Left colon (tissue), 2 donors: ENCODE measurements at regions not wholly inside any gene's neighbourhood (a gene's known extent, or its start where the extent isn't known, plus 50 kb on each side); places are given as distances from the start of the nearest gene placed in this dataset.
"Not testable (repeated sequence)": the region's sequence is repeated elsewhere in the genome, so short reads cannot be mapped to it uniquely, and the experiment has no call there.

Experiments used
- ATAC-seq: fragments of 200-7000 bp; cut with Tn5 transposase; one replicate; pipeline ENCODE4 v1.9.1; 2020; ENCODE audit warnings: mild to moderate bottlenecking, moderate library complexity
- DNase-seq, 2 donors: peaks; one replicate each; pipeline ENCODE4 v3.0.0-alpha.2; 2020
- intact Hi-C, 2 donors: fragments of 100-400 bp; cut with DNase I in 1 of 2; cut with micrococcal nuclease in 1 of 2; formaldehyde crosslinking; loops; one replicate each; pipeline versions ENCODE4 v1.11.2 to v1.14.0; 2022; cut with DNase I, micrococcal nuclease
- donor health status: DM: no; HTN: no; CAD: no.
- donor health status: DM: yes; HTN: yes; CAD: no.

DNA sequence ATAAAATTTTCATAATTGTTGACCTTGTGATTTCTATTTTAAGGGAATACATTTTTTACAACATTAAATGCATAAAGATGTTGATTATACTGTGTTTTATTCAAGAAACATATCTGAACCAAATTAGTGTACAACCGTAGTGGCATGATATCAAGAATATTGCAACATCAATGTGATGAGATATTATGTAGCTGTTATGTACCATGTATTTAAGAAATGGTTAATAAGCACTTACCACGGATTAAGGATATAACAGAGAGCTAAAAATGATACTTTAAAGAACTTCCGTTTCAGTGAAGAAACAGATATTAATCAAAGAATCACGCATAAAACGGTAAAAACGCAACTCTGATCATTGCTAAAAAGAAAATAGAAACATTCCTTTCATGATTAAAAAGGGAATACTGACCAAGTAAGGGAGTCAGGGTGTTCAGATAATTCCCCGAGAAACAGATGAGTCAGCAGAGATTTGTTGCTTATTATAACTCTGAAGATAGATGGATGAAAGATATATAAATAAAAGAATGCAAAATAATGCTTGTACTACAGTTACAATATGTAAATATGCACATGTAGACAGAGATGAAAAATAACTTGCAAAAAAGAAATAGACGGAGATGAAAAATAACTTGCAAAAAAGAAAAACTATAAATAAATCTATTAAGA is 281.9 kb upstream of the MAF start:
- intact Hi-C loops: no loop called here
- ATAC-seq (no peak), DNase-seq (no peak)

DNA sequence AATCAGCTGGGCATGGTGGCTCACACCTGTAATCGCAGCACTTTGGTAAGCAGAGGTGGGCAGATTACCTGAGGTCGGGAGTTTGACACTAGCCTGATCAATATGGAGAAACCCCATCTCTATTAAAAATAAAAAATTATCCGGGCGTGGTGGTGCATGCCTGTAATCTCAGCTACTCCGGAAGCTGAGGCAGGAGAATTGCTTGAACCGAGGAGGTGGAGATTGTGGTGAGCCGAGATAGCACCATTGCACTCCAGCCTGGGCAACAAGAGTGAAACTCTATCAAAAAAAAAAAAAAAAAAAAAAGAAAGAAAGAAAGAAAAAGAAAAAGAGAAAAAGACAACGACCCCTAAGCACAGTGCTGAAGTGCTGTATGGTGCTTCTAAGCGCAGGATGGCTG is 280.6 kb upstream of the MAF start:
- ATAC-seq, DNase-seq, intact Hi-C loops: not testable (repeated sequence)

DNA sequence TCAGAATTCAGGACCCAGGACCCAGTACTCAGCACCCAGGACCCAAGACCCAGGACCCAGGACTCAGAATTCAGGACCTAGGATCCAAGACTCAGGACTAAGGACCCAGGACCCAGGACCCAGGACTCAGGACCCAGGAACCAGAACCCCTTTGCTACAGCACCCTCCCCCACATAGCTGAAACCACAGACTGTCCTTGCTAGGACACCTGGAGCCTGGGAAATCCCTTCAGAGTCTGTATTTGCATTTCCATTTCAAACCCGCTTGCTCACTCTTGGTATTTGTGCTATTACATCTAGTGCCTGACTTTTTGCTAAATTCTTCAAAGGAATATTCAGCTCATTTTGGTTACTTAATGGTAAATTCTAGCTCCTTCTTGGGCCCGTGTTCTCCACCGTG is 275.8 kb upstream of the MAF start:
- intact Hi-C loops: no loop called here
- ATAC-seq (no peak), DNase-seq (no peak)

DNA sequence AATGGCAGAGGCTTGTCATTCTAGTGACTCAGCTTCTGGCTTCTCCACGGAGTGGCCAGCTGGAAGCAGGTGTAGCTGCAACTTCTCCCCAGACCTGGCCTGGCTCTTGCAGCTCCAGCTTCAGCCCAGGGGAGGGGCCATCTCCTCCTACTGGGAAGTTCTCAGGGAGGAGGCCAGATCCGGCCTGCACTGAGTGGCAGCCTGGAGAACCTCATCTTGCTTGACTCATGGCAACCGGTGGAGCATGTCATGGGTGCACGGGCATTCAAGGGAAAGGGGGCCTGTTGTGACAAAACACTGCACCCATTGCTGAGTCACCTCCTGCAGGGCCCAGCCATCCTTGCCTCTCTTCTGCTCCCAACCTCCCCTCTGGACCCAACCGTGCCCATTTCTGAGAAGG is 273.9 kb upstream of the MAF start:
- DNase-seq (no peak), ATAC-seq (no peak)
- intact Hi-C loops: no loop called here

DNA sequence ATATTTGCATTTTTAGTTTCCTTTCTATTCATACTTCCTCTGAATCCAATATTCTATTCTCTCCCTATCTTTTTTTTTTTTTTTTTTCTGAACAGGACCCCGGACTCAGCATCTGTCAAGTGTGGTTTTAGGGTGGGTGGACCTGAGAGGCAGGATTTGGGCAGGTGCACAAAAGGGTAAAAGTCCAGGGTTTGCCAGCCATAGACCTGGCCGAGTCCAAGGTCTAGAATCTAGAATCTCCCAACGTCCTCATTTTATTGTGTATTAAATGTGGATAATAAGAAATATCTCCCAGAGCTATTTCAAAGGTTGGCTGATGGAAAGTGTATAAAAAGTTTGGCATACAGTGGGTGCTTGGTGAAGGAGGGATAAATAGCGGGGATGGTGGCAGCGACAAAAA is 273.3 kb upstream of the MAF start:
- ATAC-seq: no peak
- no peak for DNase-seq

DNA sequence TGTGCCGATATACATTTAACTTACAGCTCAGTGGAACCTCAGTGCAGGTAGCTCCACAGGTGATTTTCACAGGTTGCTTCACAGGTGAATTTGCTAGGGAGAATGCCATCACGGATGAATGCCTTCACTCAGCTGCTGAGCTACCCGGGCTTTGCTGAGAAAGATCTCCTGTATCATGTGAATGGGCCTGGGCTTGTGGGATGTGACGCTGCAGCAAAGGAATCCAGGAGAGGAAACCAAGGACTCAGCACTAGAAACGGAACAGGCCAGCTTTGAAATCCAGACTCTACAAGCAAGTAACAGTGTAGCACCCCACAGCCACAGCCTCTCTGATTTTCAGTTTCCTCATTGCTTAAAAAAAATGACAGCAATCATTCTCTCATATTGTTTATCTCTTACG is 271.4 kb upstream of the MAF start:
- intact Hi-C loops: no loop called here
- DNase-seq: no peak
- no peak for ATAC-seq

More for the DNA sequence above, 273.3 kb upstream of the MAF start:
- intact Hi-C loops: no loop called here

DNA sequence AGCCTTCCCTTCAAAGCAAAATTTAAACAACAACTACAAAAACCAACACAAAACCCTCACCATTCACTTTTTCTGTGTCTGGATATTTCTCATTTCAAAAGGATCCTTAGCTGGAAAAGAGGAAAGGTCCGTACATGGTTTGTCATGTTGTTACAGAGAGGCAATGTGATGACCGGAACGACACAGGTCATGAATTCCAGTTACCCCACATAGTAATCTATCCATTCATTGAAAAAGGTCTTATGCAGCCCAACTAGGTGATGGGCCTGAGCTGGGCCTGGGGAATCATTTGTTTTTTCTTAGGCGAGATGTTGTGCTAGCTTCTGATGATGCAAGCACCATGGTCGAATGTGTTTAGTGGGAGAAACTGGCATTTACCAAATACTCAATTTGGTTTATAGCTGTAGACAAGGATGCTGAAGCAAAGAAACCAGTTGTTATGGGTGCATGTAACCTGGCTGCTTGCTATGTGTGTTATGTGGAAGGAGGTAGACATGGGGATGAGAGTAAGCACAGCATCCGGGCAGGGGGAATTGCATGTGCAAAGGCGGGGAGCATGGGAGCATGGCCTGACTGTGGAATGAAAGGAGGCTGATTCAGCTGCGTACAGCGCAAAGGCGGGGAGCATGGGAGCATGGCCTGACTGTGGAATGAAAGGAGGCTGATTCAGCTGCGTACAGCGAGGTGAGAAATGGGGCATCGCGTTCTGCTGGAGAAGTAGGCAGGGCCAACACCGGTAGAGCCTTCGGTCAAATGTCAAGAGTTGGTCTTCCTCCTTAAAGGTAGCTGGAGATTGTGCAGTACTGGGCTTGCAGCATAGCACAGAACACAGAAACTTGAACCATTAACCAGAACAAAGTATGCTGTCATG is 269.7 kb upstream of the MAF start:
- intact Hi-C loops: no loop called here
- ATAC-seq: no peak
- no peak for DNase-seq

DNA sequence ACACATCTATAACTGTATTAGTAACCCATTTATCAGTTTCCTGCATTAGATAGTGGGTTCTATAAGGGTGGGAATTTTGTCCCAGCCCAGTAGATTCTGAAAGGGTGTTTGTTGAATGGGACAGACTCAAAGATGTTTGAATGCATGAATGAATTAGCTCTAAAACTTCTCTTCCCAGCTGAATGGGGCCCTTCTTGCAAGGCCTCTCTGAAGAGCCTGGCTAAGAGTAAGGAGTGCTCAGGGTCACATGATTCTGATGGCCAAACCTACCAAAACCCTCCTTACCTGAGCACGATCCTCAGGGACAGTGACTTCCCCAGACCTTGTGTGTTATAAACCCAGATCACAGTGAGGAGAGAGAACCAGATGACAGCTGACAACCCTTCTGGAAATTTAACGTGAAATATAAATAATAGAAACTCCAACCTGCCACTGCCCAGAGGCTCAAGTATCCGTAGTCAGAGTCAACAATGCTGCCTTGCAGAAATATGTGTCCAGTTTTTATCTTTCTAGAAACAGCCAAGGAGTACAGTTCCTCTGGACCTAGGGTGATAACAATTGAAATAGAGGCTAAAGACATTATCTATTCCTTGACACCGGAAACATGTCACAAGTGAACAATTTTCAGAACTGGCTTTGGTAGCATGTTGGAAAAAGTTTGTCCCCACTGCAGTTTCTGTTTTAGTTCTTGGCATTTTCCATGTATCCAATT is 268.9 kb upstream of the MAF start:
- ATAC-seq (no peak), DNase-seq (no peak)
- intact Hi-C loops: no loop called here

DNA sequence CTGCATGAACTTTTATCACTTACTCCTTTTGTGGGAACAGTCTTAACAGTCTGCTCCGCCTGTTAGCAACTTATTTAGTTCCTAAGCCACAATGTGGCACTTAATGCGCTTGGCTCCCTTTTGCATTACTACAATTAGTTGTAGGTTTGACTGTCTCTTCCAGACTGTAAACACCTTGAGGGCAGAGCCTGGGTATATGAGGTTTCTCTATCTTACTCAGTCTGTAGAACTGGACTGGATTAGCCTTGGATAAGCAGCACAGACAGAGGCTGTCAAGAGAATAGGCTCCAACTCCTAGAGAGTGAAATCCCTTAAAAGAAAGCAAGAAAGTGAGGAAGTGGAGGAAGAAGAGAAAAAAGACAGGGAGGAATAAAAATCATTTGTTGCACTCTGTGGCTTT is 268.3 kb upstream of the MAF start:
- ATAC-seq (no peak), DNase-seq (no peak)
- intact Hi-C loops: no loop called here

DNA sequence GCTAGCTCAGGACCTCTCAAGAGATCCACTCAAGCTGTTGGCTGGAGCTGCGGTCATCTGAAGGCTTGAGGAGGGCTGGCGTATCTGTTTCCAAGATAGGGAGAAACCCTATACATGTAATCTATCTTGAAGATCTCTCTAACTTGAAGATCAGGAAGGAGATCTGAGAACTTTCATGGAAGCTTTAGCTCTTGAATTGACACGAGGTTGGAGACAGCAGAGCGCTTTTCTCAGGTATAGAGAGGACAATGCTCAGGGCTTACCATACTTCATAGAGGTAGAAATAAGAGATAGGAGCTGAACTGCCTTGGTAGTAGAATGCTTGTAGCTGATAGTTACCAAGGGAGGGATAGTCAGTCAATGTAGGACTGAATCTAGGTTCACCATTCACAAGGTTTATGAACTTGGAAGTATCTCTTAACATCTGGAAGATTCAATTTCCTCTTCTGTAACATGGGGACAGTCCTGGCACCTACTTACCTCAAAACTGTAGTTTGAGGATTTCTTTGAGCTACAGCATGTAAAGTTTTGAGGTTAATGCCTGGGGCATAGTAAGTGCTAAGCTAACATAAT is 267.0 kb upstream of the MAF start:
- no peak for ATAC-seq
- intact Hi-C loops: no loop called here
- no peak for DNase-seq

DNA sequence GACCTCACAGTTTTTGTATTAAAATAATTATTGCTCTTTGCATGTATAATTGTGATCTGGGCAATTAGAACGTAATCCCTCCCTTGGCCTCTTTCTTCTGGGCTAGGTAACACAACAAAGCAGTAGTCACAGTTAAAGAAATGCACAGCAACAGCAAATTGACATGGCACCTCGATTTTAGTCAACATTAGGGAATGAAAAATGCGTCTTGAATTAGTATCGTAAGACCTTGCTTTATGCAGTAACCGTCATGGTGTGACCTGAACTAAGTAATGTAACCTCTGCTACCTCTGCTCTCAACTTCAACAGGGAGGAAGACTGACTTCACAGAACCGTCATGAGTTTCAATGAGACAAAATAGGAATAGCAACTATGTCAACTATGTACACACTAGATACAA is 265.4 kb upstream of the MAF start:
- DNase-seq: no peak
- no peak for ATAC-seq
- intact Hi-C loops: no loop called here

DNA sequence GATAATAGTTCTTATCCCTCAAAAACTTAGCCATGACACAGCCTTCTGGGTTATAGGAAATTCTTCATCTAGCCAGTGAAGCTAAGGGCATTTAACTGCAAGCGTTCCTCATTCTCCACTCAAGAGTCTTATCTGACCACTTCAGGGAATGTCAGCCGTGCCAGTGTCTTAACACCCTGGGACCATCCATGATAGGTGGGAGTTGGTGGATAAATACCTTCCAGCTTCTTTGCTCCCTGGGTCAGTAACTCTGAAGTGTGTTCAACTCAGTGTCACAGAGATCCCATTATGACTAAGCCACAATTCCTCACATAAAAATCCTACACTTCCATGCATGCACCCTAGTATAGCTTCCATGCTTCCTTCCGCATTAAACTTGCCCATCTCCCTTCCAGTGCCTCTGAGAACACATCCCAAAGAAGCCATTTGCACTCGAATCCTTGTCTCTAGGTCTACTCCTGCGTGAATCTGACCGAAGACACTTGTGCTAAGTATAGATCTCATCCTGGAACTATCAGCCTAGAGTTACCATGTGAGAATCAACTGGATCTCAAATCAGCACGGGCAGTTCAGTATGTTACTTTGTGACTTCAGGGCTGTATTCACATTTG is 264.3 kb upstream of the MAF start:
- intact Hi-C loops: no loop called here
- no peak for DNase-seq
- no peak for ATAC-seq

DNA sequence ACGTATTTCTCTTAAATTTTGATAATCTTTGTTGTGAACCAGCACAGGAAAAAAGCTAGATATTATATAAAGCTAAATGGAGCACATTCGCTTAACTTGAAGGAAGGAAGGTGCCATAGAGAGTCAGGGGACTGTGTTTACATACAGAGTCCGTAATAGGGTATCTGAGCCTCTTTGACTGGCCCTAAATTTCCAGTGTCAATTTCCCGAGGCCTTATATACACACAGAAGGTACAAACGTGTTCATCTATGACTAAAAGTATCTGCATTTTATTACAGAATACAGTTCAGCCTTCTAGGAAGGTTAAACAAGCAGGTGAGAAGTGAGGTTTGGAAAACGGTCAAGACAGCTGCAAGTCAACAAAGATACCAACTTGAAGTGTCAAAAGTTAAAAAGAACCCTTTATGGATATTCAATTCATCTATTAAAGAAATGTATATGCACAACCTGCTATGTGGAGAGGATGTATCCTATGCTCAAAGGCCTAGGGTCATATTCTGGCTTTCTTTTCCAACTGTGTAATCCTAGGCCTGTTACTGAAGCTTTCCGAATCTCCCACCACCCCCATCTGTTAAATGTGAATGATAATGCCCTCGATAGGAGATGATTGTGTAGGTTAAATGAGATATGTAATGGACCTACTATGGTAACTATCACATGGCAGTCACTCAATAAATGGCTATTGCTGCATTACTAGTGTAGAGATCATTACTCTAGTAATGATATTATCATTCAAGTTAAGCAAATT is 263.7 kb upstream of the MAF start:
- intact Hi-C loops: no loop called here
- no peak for ATAC-seq

DNA sequence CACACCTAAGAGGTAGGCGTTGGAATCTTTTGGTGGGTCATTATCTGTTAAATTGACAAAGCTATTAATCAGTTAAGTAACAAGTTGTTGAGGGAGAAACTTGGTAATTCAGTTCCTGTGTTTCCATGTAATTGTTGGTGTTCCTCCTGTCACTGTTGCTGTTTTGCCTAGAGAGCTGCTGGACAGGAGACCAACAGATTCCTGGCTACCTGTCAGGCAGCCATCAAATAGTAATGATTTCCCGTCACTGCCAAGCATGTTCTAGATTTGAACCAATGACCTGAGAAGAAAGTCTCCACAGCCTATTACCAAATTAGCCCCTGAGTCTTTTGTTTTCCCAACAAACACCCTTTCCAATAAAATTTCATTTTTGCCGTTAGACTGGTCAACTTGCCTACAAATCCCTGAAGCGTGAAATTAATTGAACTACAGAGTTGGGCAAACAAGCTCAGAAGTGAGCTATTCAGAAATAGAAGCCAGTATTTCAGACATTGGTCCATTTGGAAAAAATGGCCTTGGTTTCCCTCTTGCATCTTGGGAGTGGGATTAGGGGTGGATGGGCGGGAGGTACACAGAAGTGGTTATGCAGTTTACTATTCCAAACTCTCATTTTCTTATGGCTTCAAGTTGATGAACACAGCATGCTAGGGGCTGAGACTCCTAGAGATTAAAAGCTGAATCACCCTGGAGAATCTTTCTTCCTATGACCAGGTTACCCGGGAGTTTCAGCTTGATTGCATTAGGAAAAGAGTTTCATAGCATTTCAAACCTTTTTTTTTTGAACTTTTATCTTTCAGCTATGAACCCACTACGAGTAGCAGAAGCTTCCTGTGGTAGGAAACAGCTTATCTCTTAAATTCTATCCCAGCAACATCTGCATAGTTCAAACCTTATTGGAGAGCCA is 262.8 kb upstream of the MAF start:
- DNase-seq (no peak), ATAC-seq (no peak)
- intact Hi-C loops: no loop called here

More for the DNA sequence above, 263.7 kb upstream of the MAF start:
- DNase-seq: no peak

DNA sequence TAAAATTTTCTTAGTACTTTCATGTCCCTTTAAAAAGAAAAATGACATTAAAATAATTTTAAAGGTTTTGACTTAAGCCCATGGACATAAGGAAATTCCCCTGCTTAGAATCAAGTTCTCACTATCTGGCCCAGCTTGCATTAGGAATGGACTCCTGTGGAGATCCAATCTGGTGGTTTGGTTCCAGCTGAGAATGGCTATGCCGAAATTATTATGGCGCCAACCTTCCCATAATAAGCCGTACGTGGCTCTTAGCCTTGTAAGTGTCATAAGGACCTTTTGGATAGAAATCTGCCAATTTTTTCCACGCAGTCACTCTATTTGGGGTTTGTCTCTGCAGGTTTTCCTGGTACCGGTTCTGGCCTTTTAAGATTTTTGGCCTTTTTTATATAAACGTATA is 262.1 kb upstream of the MAF start:
- no peak for DNase-seq
- intact Hi-C loops: no loop called here
- no peak for ATAC-seq

DNA sequence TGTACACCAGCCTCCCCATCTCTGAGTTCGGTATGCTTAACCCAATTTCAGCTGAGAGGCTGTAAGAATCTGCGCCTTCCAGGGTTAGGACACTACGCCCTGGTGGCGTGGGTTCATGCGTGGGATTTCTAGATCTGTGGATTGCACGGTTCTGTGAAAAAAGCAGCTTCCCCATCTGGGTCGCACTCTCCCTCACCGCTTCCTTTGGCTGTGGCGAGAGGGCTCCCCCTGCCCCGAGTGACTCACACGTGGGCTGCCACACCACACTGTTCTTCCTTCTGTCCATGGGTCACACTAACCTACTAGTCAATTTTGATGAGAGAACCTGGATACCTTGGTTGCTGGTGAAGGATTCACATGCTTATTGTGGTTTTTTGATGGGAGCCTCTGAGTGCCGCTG is 256.0 kb upstream of the MAF start:
- DNase-seq (no peak), ATAC-seq (no peak)
- intact Hi-C loops: no loop called here

DNA sequence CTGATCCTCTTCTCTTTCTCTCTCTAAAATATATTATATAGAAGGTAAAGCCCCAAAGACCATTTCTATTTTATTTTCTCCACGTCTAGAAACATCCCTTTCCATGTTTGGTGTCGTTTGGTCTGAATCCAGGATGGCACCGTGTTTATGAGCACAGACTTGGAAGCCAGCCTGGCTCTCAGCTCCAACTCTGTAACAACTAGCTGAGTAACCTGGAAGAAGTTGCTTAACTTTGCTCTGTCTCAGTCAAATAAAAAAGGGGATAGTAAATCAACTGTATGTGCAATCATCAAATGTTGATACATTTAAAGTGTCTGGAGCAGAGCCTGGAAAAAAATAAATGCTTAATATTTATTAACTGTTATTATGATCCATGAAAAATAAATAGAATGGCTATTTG is 249.8 kb upstream of the MAF start:
- intact Hi-C loops: no loop called here
- no peak for ATAC-seq
- DNase-seq: peak in 1 of 2 donors; percentile 34

DNA sequence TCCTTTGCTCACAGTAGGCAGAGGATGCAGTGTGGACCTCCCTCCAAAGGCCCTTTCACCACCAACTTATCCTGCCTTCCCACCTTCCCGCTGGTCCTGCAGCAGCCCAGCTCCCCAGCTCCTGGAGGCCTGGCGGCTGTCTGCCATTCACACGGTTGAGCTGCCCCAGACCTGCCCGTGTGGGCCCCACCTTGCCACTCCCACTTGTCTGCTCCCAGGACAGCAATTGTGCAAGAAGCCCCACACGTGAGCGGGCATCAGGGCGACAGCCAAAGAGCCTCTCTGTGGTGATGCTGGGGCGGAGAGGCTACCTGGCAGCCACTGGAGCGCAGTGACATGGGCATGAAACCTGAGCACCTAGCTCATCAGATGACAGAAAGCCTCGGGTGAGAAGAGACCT is 248.6 kb upstream of the MAF start:
- ATAC-seq (no peak), DNase-seq (no peak)
- intact Hi-C loops: no loop called here
